Activated T-helper 2 cell treated with anti-CD3 and anti-CD28 coated beads, Interferon-gamma antibody, Interleukin-2, Interleukin-4, amounts not matched to agents 10 μg/mL and 5 μg/mL and 100 μg/mL, durations not matched to agents 14 hours and 24 hours and 36 hours (primary cell): ENCODE measurements at regions not wholly inside any gene's neighbourhood (a gene's known extent, or its start where the extent isn't known, plus 50 kb on each side); places are given as distances from the start of the nearest gene placed in this dataset.

Experiments used
- DNase-seq: peaks from one replicate; pipeline ENCODE4 v3.0.0; 2021; ENCODE audit warnings: low spot score
- H3K27ac Mint-ChIP-seq: one replicate; pipeline ENCODE4 v1.8.0; 2021; ENCODE audit warnings: mixed read lengths
- H3K27me3 Mint-ChIP-seq: one replicate; pipeline ENCODE4 v1.8.0; 2021; ENCODE audit warnings: low read depth, mixed read lengths
- H3K36me3 Mint-ChIP-seq: one replicate; pipeline ENCODE4 v1.8.0; 2021; ENCODE audit warnings: low read depth, mixed read lengths
- H3K4me1 Mint-ChIP-seq: one replicate; pipeline ENCODE4 v1.8.0; 2021; ENCODE audit warnings: low read depth, mixed read lengths
- H3K4me3 Mint-ChIP-seq: one replicate; pipeline ENCODE4 v1.8.0; 2021; ENCODE audit warnings: low read depth, mild to moderate bottlenecking, moderate library complexity, mixed read lengths
- H3K9me3 Mint-ChIP-seq: one replicate; pipeline ENCODE4 v1.8.0; 2021; ENCODE audit warnings: mixed read lengths
- intact Hi-C: fragments of 100-400 bp; cut with micrococcal nuclease; formaldehyde crosslinking; loops from one replicate; pipeline ENCODE4 v1.15.1; 2023

- intact Hi-C loops = no loop called here
These were observed 1434.1 kb downstream of the SI start for GRCh38 chr3:163644172-163644571.

DNA sequence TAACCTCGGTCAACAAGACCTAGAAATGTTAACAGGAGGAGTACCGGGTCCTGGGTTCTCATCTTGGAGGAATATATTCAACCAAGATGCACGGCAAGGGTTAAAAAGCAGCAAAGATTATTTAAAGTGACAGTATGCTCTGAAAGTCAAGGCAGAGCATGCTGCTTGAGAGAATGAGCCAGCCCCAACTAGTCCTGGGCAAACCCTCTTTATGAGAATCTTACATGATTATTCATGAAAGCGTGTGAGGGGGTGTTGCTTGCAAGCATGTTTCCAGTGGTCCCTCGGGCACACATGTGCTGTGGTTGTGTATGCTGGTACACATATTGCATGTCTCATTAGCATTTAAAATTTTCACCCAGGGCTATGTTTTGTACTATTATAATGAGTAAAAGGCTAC lies 1445.6 kb downstream of the SI start:
- Mint-ChIP-seq H3K4me1 (no peaks in the 10 kb centered on the region), H3K4me3 (no peak overlapping the region), H3K9me3 (peaks cover 12% of the 10 kb centered on the region), H3K27me3 (no peaks in the 10 kb centered on the region), H3K27ac (no peak overlapping the region), H3K36me3 (no peaks in the 10 kb centered on the region)
- intact Hi-C loops = no loop called here
- no peak for DNase-seq

More at GRCh38 chr3:163644172-163644571, 1434.1 kb downstream of the SI start:
- DNase-seq = no peak
- Mint-ChIP-seq H3K4me3 (no peak overlapping the region), H3K36me3 (no peaks in the 10 kb centered on the region), H3K27ac (no peak overlapping the region), H3K9me3 (peaks cover 28% of the 10 kb centered on the region), H3K4me1 (no peaks in the 10 kb centered on the region), H3K27me3 (no peaks in the 10 kb centered on the region)

GRCh38 chr3:163626753-163627152 lies 1451.5 kb downstream of the SI start:
- H3K27ac Mint-ChIP-seq = no peak overlapping the region
- DNase-seq = no peak
- no peak overlapping the region for H3K4me3 Mint-ChIP-seq
- no peaks in the 10 kb centered on the region for H3K36me3 Mint-ChIP-seq
- intact Hi-C loops = no loop called here
- H3K4me1 Mint-ChIP-seq = no peaks in the 10 kb centered on the region
- H3K27me3 Mint-ChIP-seq = no peaks in the 10 kb centered on the region
- H3K9me3 Mint-ChIP-seq = peaks cover 5% of the 10 kb centered on the region

GRCh38 chr3:163622384-163622783 lies 1455.9 kb downstream of the SI start:
- no peak overlapping the region for H3K4me3 Mint-ChIP-seq
- H3K27me3 Mint-ChIP-seq = no peaks in the 10 kb centered on the region
- intact Hi-C loops = no loop called here

DNA sequence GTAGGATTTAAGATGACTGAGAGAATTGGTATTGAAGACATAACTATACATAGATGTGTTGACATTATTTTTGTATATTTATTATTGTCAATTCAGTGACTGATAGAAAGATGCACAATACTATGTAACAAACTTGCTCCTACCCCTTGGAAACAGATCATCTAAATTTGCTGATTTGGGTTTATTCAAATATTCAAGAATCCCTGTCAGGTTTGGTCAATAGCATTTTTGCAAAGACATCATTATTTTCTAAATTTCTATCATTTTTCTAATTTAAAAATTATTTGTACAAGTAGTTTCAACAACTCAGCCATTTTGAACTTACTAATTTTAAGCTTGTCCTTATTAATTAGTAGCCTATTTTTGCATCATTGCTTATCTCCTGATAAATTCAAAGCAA lies 1463.4 kb downstream of the SI start:
- Mint-ChIP-seq H3K27me3 (no peaks in the 10 kb centered on the region), H3K9me3 (peaks cover 9% of the 10 kb centered on the region), H3K4me3 (no peak overlapping the region), H3K27ac (no peak overlapping the region), H3K4me1 (no peaks in the 10 kb centered on the region), H3K36me3 (no peaks in the 10 kb centered on the region)
- DNase-seq = no peak
- intact Hi-C loops = no loop called here

More at GRCh38 chr3:163622384-163622783, 1455.9 kb downstream of the SI start:
- no peaks in the 10 kb centered on the region for H3K4me1 Mint-ChIP-seq
- H3K9me3 Mint-ChIP-seq = peaks cover 3% of the 10 kb centered on the region
- no peaks in the 10 kb centered on the region for H3K36me3 Mint-ChIP-seq
- no peak overlapping the region for H3K27ac Mint-ChIP-seq
- DNase-seq = no peak

DNA sequence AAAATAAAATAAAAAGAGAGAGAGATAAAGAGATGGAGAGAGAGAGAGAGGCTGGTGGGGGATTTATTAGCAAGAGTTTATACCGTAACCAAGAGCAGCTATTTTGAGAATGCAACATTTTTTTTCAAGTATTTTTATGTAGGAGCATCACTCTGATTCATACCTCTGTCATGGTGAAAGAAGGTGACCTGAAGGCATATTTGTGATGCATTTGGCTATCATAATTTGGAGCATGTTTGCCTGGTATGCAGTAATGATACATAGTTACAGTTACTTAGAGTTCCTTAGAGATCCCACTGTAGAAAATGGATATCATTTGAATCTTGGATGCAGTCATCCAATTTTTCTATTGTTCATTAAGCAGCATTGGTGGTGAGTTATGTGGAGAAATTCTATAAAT lies 1472.4 kb downstream of the SI start:
- Mint-ChIP-seq H3K4me1 (no peaks in the 10 kb centered on the region), H3K27me3 (no peaks in the 10 kb centered on the region), H3K27ac (no peak overlapping the region), H3K36me3 (no peaks in the 10 kb centered on the region), H3K9me3 (peaks cover 7% of the 10 kb centered on the region), H3K4me3 (no peak overlapping the region)
- intact Hi-C loops = no loop called here
- DNase-seq = no peak

DNA sequence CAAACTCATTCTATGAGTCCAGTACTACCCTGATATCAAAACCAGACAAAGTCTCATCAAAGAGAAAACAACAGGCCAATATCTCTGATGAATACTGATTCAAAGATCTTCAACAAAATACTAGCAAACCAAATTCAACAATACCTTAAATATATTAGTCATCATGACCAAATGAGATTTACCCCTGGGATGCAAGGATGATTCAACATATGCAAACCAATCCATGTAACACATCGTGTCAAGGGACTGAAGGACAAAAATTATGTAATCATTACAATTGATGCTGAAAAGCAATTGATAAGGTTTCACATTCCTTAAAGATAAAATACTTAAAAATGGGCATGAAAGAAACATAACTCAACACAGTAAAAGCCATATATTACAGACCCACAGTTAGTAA lies 1476.9 kb downstream of the SI start:
- intact Hi-C loops = no loop called here
- Mint-ChIP-seq H3K4me1 (no peaks in the 10 kb centered on the region), H3K36me3 (no peaks in the 10 kb centered on the region), H3K4me3 (no peak overlapping the region), H3K27me3 (no peaks in the 10 kb centered on the region), H3K27ac (no peak overlapping the region), H3K9me3 (peaks cover 18% of the 10 kb centered on the region)
- DNase-seq = no peak

- Mint-ChIP-seq H3K27me3 (no peaks in the 10 kb centered on the region), H3K4me3 (no peak overlapping the region), H3K9me3 (peaks cover 33% of the 10 kb centered on the region), H3K4me1 (no peaks in the 10 kb centered on the region), H3K27ac (no peak overlapping the region), H3K36me3 (no peaks in the 10 kb centered on the region)
- intact Hi-C loops = no loop called here
- DNase-seq = no peak
These were observed 1491.0 kb downstream of the SI start for GRCh38 chr3:163587342-163587741.

DNA sequence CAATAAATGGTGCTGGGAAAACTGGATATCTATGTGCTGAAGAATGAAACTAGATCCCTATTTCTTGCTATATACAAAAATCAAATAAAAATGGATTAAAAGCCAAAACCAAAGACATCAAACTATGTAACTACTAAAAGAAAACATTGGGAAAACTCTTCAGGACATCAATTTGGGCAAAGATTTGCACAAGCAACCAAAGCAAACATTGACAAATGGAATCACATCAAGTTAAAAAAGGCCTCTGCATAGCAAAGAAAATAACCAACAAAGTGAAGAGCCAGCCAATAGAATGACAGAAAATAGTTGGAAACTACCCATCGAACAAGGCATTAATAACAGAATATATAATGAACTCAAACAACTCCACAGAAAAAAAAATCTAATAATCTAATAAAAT lies 1495.3 kb downstream of the SI start:
- H3K9me3 Mint-ChIP-seq = peaks cover 42% of the 10 kb centered on the region
- DNase-seq = no peak
- H3K27ac Mint-ChIP-seq = no peak overlapping the region
- intact Hi-C loops = no loop called here
- H3K36me3 Mint-ChIP-seq = no peaks in the 10 kb centered on the region
- no peak overlapping the region for H3K4me3 Mint-ChIP-seq
- no peaks in the 10 kb centered on the region for H3K4me1 Mint-ChIP-seq
- H3K27me3 Mint-ChIP-seq = no peaks in the 10 kb centered on the region

DNA sequence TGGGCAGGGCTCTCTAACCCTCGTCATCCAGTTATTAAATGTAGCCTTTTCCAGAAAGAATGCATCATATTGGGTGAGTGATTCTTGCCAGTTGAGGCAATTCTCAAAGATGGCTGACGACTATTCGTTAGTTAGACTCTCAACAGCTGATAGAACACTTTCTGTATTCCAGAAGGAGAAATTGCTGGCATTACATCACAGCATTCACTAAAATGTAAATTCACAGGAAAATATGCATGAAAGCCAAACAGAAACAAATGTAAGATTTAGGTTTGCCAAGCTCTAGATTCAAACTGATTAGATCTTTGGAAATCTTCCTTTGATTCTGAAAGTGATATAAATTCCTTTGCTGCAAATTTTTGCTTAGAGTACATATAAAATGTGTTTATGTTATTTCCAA lies 1501.0 kb downstream of the SI start:
- Mint-ChIP-seq H3K27ac (no peak overlapping the region), H3K27me3 (no peaks in the 10 kb centered on the region), H3K4me3 (no peak overlapping the region), H3K36me3 (no peaks in the 10 kb centered on the region), H3K4me1 (no peaks in the 10 kb centered on the region), H3K9me3 (peaks cover 33% of the 10 kb centered on the region)
- intact Hi-C loops = no loop called here
- DNase-seq = no peak

- H3K9me3 Mint-ChIP-seq = peaks cover 37% of the 10 kb centered on the region
These were observed 1502.0 kb downstream of the SI start for GRCh38 chr3:163576314-163576713.

DNA sequence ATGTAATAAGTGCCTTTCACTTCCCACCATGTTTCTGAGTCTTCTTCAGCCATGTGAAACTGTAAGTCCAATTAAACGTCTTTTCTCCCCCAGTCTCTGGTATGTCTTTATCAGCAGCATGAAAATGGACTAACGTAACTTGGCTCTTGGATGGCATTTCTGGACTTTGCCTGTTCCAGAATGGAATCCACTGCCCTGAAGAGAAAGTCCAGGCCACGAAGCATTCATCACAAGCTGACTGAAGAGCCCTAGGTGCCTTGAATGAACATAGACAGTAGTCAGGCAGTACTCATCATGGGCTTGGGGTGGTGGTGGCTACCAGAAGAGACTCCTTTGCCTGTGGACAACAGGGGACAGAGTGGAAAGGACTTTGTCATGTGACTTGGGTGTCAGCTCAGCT lies 1505.0 kb downstream of the SI start:
- Mint-ChIP-seq H3K27ac (no peak overlapping the region), H3K9me3 (peaks cover 22% of the 10 kb centered on the region), H3K4me1 (no peaks in the 10 kb centered on the region), H3K36me3 (no peaks in the 10 kb centered on the region), H3K27me3 (no peaks in the 10 kb centered on the region), H3K4me3 (no peak overlapping the region)
- no peak for DNase-seq
- intact Hi-C loops = no loop called here

More at GRCh38 chr3:163576314-163576713, 1502.0 kb downstream of the SI start:
- Mint-ChIP-seq H3K4me3 (no peak overlapping the region), H3K4me1 (no peaks in the 10 kb centered on the region), H3K27ac (no peak overlapping the region), H3K36me3 (no peaks in the 10 kb centered on the region), H3K27me3 (no peaks in the 10 kb centered on the region)
- intact Hi-C loops = no loop called here
- DNase-seq = no peak

DNA sequence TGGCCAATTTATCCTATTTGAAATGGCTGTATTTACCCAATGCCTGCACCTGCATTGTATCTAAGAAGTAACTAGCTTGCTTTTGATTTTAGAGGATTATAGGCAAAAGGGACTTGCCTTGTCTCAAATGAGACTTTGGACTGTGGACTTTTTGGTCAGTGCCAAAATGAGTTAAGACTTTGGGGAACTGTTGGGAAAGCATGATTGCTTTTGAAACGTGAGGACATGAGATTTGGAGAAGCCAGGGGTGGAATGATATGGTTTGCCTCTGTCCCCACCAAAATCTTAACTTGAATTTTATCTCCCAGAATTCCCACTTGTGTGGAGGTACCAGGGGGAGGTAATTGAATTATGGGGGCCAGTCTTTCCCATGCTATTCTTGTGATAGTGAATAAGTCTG lies 1505.4 kb downstream of the SI start:
- intact Hi-C loops = no loop called here
- Mint-ChIP-seq H3K9me3 (peaks cover 22% of the 10 kb centered on the region), H3K36me3 (no peaks in the 10 kb centered on the region), H3K4me1 (no peaks in the 10 kb centered on the region), H3K27me3 (no peaks in the 10 kb centered on the region), H3K4me3 (no peak overlapping the region), H3K27ac (no peak overlapping the region)
- no peak for DNase-seq

DNA sequence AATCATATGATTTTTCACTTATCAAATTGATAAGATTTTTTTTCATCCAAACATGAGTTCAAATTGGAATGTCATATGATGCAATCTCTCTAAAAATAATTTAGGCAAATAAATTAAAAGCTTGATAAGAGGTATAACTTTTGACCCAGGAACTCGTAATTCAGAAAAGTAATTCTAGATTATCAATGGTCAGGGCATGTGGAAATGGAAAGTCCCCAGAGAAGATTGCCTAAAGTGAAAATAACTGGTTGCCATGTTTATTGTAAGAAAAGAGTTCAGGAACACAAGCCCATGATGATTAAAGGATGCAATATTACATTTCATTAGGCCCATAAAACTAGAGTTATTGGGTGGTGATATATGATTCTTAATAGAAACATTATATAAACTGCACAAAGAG lies 1514.8 kb downstream of the SI start:
- H3K4me1 Mint-ChIP-seq = no peaks in the 10 kb centered on the region
- H3K36me3 Mint-ChIP-seq = no peaks in the 10 kb centered on the region
- intact Hi-C loops = no loop called here
- no peak overlapping the region for H3K4me3 Mint-ChIP-seq
- DNase-seq = no peak
- peaks cover 10% of the 10 kb centered on the region for H3K9me3 Mint-ChIP-seq
- no peak overlapping the region for H3K27ac Mint-ChIP-seq
- no peaks in the 10 kb centered on the region for H3K27me3 Mint-ChIP-seq
